B cell (primary cell): ENCODE measurements at regions not wholly inside any gene's neighbourhood (a gene's known extent, or its start where the extent isn't known, plus 50 kb on each side); places are given as distances from the start of the nearest gene placed in this dataset.

Source experiments
- CTCF ChIP-seq: fragments of 200-600 bp; IDR thresholded peaks from one replicate; pipeline ENCODE4 v1.8.0; 2022; ENCODE audit warnings: antibody characterized with exemption, mild to moderate bottlenecking
- EZH2 ChIP-seq: IDR thresholded peaks from 2 replicates; pipeline ENCODE4 v1.6.1; 2012; ENCODE audit warnings: borderline replicate concordance, low read depth, mild to moderate bottlenecking, moderate library complexity, low read length; ENCODE audit not compliant: insufficient read depth, poor library complexity, severe bottlenecking

- no peak for TF ChIP-seq CTCF
- TF ChIP-seq EZH2: no peak
Observed at GRCh38 chr7:56174875-56175760, 58.9 kb upstream of the NUPR2 start.
